ENCODE measurements at regions not wholly inside any gene's neighbourhood (a gene's known extent, or its start where the extent isn't known, plus 50 kb on each side); places are given as distances from the start of the nearest gene placed in this dataset.

- H4K20me1 ChIP-seq (ENCODE audit: insufficient read depth, low read length, poor library complexity, severe bottlenecking): no peaks in the 10 kb centered on the region
- no peak overlapping the region for H3K9ac ChIP-seq (ENCODE audit: low read depth, low read length, poor library complexity, severe bottlenecking)
- H3K4me1 ChIP-seq (ENCODE audit: insufficient read depth, low read length, poor library complexity, severe bottlenecking): no peaks in the 10 kb centered on the region
- no peaks in the 10 kb centered on the region for H3K79me2 ChIP-seq (ENCODE audit: insufficient read depth, low read length)
- no peaks in the 10 kb centered on the region for H3F3A ChIP-seq (ENCODE audit: low read depth)
- H2AFZ ChIP-seq (ENCODE audit: low read length): no peak overlapping the region
- no peaks in the 10 kb centered on the region for H3K9me2 ChIP-seq (replicated peaks; ENCODE audit: low read depth, low read length)
- no peaks in the 10 kb centered on the region for H3K9me3 ChIP-seq (ENCODE audit: insufficient read depth, low read depth, low read length)
- H3K4me2 ChIP-seq (ENCODE audit: low read depth, low read length, poor library complexity, severe bottlenecking): no peak overlapping the region
- no peaks in the 10 kb centered on the region for H3K27me3 ChIP-seq (ENCODE audit: insufficient read depth, low read length, poor library complexity, severe bottlenecking)
- TF ChIP-seq, protein P1, sequence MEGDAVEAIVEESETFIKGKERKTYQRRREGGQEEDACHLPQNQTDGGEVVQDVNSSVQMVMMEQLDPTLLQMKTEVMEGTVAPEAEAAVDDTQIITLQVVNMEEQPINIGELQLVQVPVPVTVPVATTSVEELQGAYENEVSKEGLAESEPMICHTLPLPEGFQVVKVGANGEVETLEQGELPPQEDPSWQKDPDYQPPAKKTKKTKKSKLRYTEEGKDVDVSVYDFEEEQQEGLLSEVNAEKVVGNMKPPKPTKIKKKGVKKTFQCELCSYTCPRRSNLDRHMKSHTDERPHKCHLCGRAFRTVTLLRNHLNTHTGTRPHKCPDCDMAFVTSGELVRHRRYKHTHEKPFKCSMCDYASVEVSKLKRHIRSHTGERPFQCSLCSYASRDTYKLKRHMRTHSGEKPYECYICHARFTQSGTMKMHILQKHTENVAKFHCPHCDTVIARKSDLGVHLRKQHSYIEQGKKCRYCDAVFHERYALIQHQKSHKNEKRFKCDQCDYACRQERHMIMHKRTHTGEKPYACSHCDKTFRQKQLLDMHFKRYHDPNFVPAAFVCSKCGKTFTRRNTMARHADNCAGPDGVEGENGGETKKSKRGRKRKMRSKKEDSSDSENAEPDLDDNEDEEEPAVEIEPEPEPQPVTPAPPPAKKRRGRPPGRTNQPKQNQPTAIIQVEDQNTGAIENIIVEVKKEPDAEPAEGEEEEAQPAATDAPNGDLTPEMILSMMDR (conservative IDR thresholded peaks at IDR 0.05; ENCODE audit: low read length): no peak
- no peak for TF ChIP-seq EZH2phosphoT487 (IDR thresholded peaks at IDR 0.05; ENCODE audit: borderline replicate concordance)
- no peaks in the 10 kb centered on the region for H3K36me3 ChIP-seq (ENCODE audit: insufficient read depth, low read length)
- H3K4me3 ChIP-seq (ENCODE audit: low read length, poor library complexity, severe bottlenecking): no peak overlapping the region
These were observed 183.3 kb upstream of the BTBD3 start for GRCh38 chr20:11734431-11734830.

GRCh38 chr20:11738852-11739251, 178.8 kb upstream of the BTBD3 start:
- Histone ChIP-seq H3K4me3 (ENCODE audit: low read length, poor library complexity, severe bottlenecking) (no peak overlapping the region), H3K4me2 (ENCODE audit: low read depth, low read length, poor library complexity, severe bottlenecking) (no peak overlapping the region), H3K4me1 (ENCODE audit: insufficient read depth, low read length, poor library complexity, severe bottlenecking) (no peaks in the 10 kb centered on the region), H2AFZ (ENCODE audit: low read length) (no peak overlapping the region), H3K9me3 (ENCODE audit: insufficient read depth, low read depth, low read length) (no peaks in the 10 kb centered on the region), H3K36me3 (ENCODE audit: insufficient read depth, low read length) (no peaks in the 10 kb centered on the region), H3K9me2 (replicated peaks; ENCODE audit: low read depth, low read length) (no peaks in the 10 kb centered on the region), H3F3A (ENCODE audit: low read depth) (no peaks in the 10 kb centered on the region), H3K27me3 (ENCODE audit: insufficient read depth, low read length, poor library complexity, severe bottlenecking) (no peaks in the 10 kb centered on the region), H3K9ac (ENCODE audit: low read depth, low read length, poor library complexity, severe bottlenecking) (no peak overlapping the region), H4K20me1 (ENCODE audit: insufficient read depth, low read length, poor library complexity, severe bottlenecking) (no peaks in the 10 kb centered on the region), H3K79me2 (ENCODE audit: insufficient read depth, low read length) (no peaks in the 10 kb centered on the region)
- TF ChIP-seq EZH2phosphoT487 (IDR thresholded peaks at IDR 0.05; ENCODE audit: borderline replicate concordance): no peak
- TF ChIP-seq, protein P1 (conservative IDR thresholded peaks at IDR 0.05; ENCODE audit: low read length): no peak

DNA sequence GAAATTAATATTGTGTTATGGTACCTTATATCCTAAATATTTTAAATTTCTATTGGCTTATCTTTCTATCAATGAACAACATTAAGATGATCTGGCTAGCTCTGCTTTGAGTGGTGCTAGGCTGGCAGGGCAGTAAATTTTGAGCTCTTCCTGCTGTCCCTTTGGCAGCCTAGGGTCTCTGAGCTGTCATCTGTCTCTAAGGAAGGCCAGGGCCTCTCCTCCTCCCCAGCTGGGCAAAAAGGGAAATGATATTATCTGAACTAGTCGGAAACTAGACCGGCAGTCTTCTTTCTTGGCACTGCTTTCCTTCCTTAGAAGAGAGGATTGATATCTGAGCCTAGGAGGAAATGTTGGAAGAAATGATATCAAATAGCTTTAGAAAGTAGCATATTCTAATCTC, 176.7 kb upstream of the BTBD3 start:
- Histone ChIP-seq H2AFZ (ENCODE audit: low read length) (no peak overlapping the region), H3K4me2 (ENCODE audit: low read depth, low read length, poor library complexity, severe bottlenecking) (no peak overlapping the region), H3K27me3 (ENCODE audit: insufficient read depth, low read length, poor library complexity, severe bottlenecking) (no peaks in the 10 kb centered on the region), H3K79me2 (ENCODE audit: insufficient read depth, low read length) (no peaks in the 10 kb centered on the region), H3K9ac (ENCODE audit: low read depth, low read length, poor library complexity, severe bottlenecking) (no peak overlapping the region), H3K4me1 (ENCODE audit: insufficient read depth, low read length, poor library complexity, severe bottlenecking) (no peaks in the 10 kb centered on the region), H3F3A (ENCODE audit: low read depth) (no peaks in the 10 kb centered on the region), H3K9me2 (replicated peaks; ENCODE audit: low read depth, low read length) (no peaks in the 10 kb centered on the region), H3K36me3 (ENCODE audit: insufficient read depth, low read length) (no peaks in the 10 kb centered on the region), H3K4me3 (ENCODE audit: low read length, poor library complexity, severe bottlenecking) (no peak overlapping the region), H3K9me3 (ENCODE audit: insufficient read depth, low read depth, low read length) (no peaks in the 10 kb centered on the region), H4K20me1 (ENCODE audit: insufficient read depth, low read length, poor library complexity, severe bottlenecking) (no peaks in the 10 kb centered on the region)
- TF ChIP-seq, protein P1 (conservative IDR thresholded peaks at IDR 0.05; ENCODE audit: low read length): no peak
- no peak for TF ChIP-seq EZH2phosphoT487 (IDR thresholded peaks at IDR 0.05; ENCODE audit: borderline replicate concordance)
